ENCODE measurements at regions not wholly inside any gene's neighbourhood (a gene's known extent, or its start where the extent isn't known, plus 50 kb on each side); places are given as distances from the start of the nearest gene placed in this dataset.

GRCh38 chr5:116838011-116838536 is 263.5 kb upstream of the SEMA6A start:
- TF ChIP-seq CTCF (IDR thresholded peaks at IDR 0.05) (no peak), POLR2A (IDR thresholded peaks at IDR 0.05) (no peak)
